Esophagus (tissue), 2 donors: ENCODE measurements at regions not wholly inside any gene's neighbourhood (a gene's known extent, or its start where the extent isn't known, plus 50 kb on each side); places are given as distances from the start of the nearest gene placed in this dataset.

Experiments
- H3K27ac ChIP-seq, 2 donors: one replicate each; pipeline ENCODE4 v1.5.1; 2013; ENCODE audit warnings: low read depth in 2 of 2, mild to moderate bottlenecking in 2 of 2, inconsistent platforms in 1 of 2, low read length in 1 of 2, moderate library complexity in 1 of 2
- H3K27me3 ChIP-seq, 2 donors: one replicate each; pipeline ENCODE4 v1.6.1; 2013; ENCODE audit warnings: low read length in 2 of 2, control low read depth in 1 of 2, mild to moderate bottlenecking in 1 of 2; ENCODE audit not compliant: insufficient read depth in 2 of 2, control insufficient read depth in 1 of 2
- H3K36me3 ChIP-seq, 2 donors: one replicate each; pipeline ENCODE4 v1.6.1; 2013; ENCODE audit warnings: low read length in 1 of 2; ENCODE audit not compliant: control insufficient read depth in 2 of 2, insufficient read depth in 2 of 2
- H3K4me1 ChIP-seq, 2 donors: one replicate each; pipeline ENCODE4 v1.6.1; 2013; ENCODE audit warnings: low read length in 1 of 2; ENCODE audit not compliant: control insufficient read depth in 2 of 2, insufficient read depth in 2 of 2
- H3K4me3 ChIP-seq, 2 donors: one replicate each; pipeline ENCODE4 v1.5.1; 2013; ENCODE audit warnings: low read length in 2 of 2, mild to moderate bottlenecking in 2 of 2, low read depth in 1 of 2, moderate library complexity in 1 of 2
- H3K9me3 ChIP-seq, 2 donors: one replicate each; pipeline ENCODE4 v1.6.1; 2013; ENCODE audit warnings: mild to moderate bottlenecking in 2 of 2, low read depth in 1 of 2, low read length in 1 of 2, moderate library complexity in 1 of 2; ENCODE audit not compliant: control insufficient read depth in 2 of 2, insufficient read depth in 1 of 2
- WGBS, 2 donors: extraction: QIAGEN DNeasy Blood & Tissue Kit; methylation state at CpG; one replicate each; pipeline ENCODE4 v1.1.7; 2013; 5-methylcytosine and 5-hydroxymethylcytosine counted together
- donor health status: healthy with polysubstance abuse.
- donor health status: Bipolar disorder and iron deficiency.

DNA sequence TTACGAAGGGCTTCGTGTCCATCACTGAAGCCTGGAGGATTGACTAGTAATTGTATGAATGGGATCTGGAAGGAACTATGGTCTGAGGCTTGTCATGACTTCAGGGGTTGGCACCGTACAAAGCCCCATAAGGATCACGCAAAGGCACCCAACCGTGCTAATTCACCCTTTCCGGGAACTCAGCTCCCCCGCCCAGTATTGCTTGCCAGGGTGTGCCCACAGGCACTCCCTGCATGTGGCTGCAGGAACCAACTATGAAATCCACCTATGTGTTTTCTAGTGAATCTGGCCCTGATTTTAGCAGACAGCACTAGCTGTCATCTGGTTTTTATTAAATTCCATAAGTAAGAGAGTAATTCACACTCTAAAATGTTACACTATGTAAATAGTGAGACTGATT is 139.2 kb downstream of the TM2D1 start:
- H3K36me3 ChIP-seq, result no peaks in the 10 kb centered on the region
- WGBS, 2 donors, result 44 to 66% methylated on average over 7 of the region's 7 CpGs
- H3K27ac ChIP-seq, result peak overlapping the region; percentile 66 to 92
- H3K9me3 ChIP-seq, result no peaks in the 10 kb centered on the region
- peaks cover 0 to 7% of the 10 kb centered on the region in 2 donors for H3K4me1 ChIP-seq
- no peaks in the 10 kb centered on the region for H3K27me3 ChIP-seq
- H3K4me3 ChIP-seq, result no peak overlapping the region

DNA sequence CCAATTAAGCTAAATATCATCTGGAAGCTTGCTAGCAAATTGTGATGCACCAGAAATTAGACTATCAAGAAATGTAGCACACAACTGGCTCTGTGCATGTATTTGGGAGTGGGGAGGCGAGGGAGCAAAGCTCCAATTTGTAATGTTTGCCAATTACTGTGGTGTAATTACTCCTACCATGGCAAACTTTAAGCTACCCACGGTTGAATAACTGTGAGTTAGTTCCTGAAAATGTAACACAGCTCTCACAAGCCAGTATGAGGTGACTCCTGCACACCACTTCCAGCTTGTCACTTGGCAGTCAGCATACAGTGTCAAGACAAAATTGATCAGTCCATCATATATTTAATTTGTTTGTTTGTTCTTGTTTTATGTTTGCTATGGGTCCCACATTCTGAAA is 141.2 kb downstream of the TM2D1 start:
- no peaks in the 10 kb centered on the region for H3K9me3 ChIP-seq
- no peak overlapping the region for H3K27ac ChIP-seq
- WGBS, 2 donors, result 60 to 70% methylated on average over 2 of the region's 2 CpGs
- no peaks in the 10 kb centered on the region for H3K36me3 ChIP-seq
- no peak overlapping the region for H3K4me3 ChIP-seq
- peaks cover 0 to 5% of the 10 kb centered on the region in 2 donors for H3K4me1 ChIP-seq
- H3K27me3 ChIP-seq, result no peaks in the 10 kb centered on the region

DNA sequence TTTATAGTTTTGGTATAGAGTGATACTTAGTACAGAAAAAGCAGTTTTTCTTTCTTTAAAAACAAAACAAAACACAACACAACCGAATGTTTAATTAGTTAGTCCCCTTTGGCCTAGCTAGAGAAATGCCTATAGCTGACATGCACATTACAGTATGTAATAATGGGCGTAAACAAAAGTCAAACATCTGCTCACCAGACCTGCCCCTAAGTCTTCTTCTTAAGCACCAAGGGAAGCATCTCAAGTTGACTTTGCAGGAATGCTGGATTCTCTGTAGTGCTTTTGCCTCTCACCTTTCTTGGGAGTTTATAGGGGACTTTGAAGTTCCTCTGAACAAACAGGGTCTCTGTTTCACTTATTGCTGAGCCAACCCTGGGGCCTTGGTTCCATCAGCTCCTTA is 143.7 kb downstream of the TM2D1 start:
- no peaks in the 10 kb centered on the region for H3K9me3 ChIP-seq
- WGBS, 2 donors, result 83 to 92% methylated on average over 2 of the region's 2 CpGs
- no peak overlapping the region for H3K27ac ChIP-seq
- no peaks in the 10 kb centered on the region for H3K36me3 ChIP-seq
- no peak overlapping the region for H3K4me3 ChIP-seq
- no peaks in the 10 kb centered on the region for H3K27me3 ChIP-seq
- peaks cover 0 to 2% of the 10 kb centered on the region in 2 donors for H3K4me1 ChIP-seq

DNA sequence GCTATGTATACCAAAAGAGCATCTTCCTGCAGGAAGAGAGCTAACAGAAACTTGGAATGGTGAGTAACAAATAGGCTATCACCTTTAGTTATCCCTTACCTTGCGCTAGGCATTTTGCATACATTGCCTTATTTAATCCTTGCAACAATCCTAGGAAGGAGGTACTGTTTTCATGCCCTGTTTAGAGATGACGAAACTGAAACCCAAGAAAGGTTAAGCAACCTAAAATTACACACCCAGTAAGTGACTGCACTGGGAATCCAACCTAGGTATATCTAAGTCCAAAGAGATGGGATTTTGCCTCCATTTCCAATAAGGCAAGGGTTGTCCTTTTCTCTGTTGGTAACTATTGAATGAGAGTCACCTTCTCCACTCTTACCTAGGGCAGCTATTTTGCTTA is 144.5 kb downstream of the TM2D1 start:
- Histone ChIP-seq H3K27ac (no peak overlapping the region), H3K36me3 (no peaks in the 10 kb centered on the region), H3K4me1 (peaks cover 0 to 2% of the 10 kb centered on the region in 2 donors), H3K27me3 (no peaks in the 10 kb centered on the region), H3K9me3 (no peaks in the 10 kb centered on the region), H3K4me3 (no peak overlapping the region)
- WGBS, 2 donors, result 83 to 84% methylated on average over 2 of the region's 2 CpGs

DNA sequence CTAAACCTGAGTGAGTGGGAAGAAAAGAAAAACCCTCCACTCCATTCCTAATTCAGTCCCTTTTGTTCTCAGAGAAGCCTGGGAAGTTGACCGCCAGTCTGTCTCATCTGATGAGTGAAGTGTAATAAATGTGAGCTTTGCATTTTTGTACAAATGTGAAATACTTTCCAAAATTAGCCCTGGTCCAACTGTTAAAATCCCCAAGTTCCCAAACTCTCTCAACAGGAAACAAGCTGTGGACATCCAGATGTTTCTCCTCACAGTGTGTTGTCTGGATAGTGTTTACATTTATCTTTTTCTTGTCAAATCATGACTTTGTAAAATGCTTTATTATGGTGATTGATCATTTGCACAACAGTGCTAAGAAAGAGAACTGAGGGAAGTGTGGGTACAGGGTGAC is 145.1 kb downstream of the TM2D1 start:
- H3K4me1 ChIP-seq, result peaks cover 0 to 2% of the 10 kb centered on the region in 2 donors

DNA sequence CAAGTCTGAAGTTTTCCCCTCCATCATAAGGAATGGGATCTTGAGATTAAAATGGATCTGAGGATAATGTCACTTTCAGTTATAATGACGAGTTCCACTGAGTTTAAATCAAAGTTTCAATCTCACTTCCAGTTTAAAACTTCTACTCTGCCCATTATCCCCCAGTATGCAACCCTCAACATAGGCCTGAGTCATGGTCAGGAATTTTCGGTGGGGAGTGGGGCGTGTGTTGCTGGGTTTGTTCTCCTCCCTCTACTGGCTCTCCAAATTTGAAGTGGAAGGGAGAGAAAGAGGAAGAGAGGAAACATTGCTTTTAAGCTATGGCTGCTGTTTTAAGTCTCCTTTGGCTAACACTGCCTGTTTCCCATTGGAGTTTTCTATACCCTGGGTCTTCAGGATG is 152.9 kb downstream of the TM2D1 start:
- Histone ChIP-seq H3K27ac (no peak overlapping the region), H3K36me3 (no peaks in the 10 kb centered on the region), H3K27me3 (no peaks in the 10 kb centered on the region), H3K4me3 (no peak overlapping the region), H3K4me1 (no peaks in the 10 kb centered on the region), H3K9me3 (no peaks in the 10 kb centered on the region)
- WGBS, 2 donors, result 82 to 85% methylated on average over 3 of the region's 3 CpGs

More for the DNA sequence above, 145.1 kb downstream of the TM2D1 start:
- WGBS, 2 donors, result 73 to 85% methylated on average over 1 of the region's 1 CpG
- H3K27me3 ChIP-seq, result no peaks in the 10 kb centered on the region
- H3K27ac ChIP-seq, result peak overlapping the region in 1 of 2 donors; percentile 49
- H3K36me3 ChIP-seq, result no peaks in the 10 kb centered on the region
- H3K9me3 ChIP-seq, result no peaks in the 10 kb centered on the region
- no peak overlapping the region for H3K4me3 ChIP-seq

DNA sequence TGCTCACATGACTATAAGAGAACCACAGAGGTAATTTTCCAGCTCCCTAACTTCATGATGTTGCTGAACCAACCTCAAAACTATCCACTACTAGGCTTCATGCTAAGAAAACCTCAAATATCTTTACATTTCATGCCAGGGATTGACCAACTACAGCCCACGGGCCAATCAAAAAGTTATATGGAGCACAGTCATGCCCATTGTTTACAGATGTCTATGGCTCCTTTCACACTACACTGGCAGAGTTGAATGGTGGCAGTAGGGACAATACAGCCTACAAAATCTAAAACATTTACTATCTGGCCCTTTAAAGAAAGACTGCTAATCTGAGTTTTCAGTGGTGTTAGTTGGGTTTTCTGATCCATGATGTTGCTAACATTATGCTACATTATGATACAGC is 154.8 kb downstream of the TM2D1 start:
- 73 to 74% methylated on average over 1 of the region's 1 CpG for WGBS, 2 donors

DNA sequence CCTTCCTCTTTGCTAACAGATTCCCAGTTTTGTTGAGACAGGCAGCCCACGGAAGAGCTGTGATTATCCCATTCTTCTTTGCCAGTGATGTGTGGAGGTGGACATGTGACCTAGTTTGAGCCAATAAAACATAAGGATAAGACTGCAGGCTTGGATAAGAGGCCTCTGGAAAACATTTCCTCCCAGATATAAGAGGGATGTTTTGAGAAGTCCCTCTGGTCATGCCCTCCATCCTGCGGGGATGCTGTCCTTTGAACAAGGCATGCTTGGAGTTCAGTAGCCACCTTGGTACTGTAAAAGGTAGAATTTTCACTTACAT is 155.7 kb downstream of the TM2D1 start:
- Histone ChIP-seq H3K4me3 (no peak overlapping the region), H3K36me3 (no peaks in the 10 kb centered on the region), H3K4me1 (no peaks in the 10 kb centered on the region), H3K27me3 (no peaks in the 10 kb centered on the region), H3K27ac (no peak overlapping the region), H3K9me3 (peaks cover 2 to 12% of the 10 kb centered on the region in 2 donors)
- 58 to 61% methylated on average over 2 of the region's 2 CpGs for WGBS, 2 donors

More for the DNA sequence above, 154.8 kb downstream of the TM2D1 start:
- no peak overlapping the region for H3K27ac ChIP-seq
- H3K9me3 ChIP-seq, result peaks cover 2 to 10% of the 10 kb centered on the region in 2 donors
- H3K36me3 ChIP-seq, result no peaks in the 10 kb centered on the region
- no peak overlapping the region for H3K4me3 ChIP-seq
- no peaks in the 10 kb centered on the region for H3K4me1 ChIP-seq
- H3K27me3 ChIP-seq, result no peaks in the 10 kb centered on the region

DNA sequence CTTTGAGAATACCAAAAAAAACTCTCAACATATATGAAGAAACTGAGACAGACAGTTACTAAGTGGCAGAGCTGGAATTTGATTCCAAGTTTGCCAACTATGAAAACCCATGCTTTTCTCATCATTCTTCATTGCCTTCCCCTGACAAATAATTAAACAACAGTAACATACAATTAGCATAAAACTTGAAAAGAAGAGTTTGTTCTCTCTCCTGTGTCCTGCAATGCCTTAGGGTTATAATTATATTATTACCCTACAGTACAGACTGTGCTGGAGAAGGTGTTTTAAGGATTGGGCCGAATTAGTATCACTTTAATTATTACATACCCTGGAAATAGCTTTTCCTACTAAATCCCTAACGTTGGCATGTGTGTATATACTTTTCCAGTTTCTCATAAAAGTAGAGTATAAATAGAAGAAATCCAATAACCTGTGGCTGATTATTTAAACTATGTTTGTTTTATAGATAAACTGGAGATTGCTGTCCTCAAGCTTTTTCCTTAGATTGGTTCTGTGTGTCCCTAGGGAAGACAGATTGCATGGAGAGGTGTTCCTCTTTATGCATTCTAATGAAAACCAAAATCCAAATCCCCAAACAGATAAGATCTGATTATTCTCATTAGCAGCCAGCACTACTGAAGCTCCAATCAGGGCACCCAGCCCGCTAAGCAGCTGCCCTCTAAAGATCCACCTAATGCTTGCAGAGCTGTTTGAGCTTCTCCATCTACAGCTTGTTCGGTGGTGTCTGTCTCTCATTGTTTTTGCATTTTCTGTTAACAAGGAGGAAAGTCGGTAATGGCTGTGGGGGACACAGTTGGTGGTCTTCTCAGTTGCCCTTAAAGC is 156.3 kb downstream of the TM2D1 start:
- Histone ChIP-seq H3K36me3 (no peaks in the 10 kb centered on the region), H3K9me3 (peaks cover 2 to 12% of the 10 kb centered on the region in 2 donors), H3K27me3 (no peaks in the 10 kb centered on the region), H3K4me1 (no peaks in the 10 kb centered on the region), H3K4me3 (no peak overlapping the region), H3K27ac (no peak overlapping the region)
- WGBS, 2 donors, result 54 to 59% methylated on average over 5 of the region's 5 CpGs

DNA sequence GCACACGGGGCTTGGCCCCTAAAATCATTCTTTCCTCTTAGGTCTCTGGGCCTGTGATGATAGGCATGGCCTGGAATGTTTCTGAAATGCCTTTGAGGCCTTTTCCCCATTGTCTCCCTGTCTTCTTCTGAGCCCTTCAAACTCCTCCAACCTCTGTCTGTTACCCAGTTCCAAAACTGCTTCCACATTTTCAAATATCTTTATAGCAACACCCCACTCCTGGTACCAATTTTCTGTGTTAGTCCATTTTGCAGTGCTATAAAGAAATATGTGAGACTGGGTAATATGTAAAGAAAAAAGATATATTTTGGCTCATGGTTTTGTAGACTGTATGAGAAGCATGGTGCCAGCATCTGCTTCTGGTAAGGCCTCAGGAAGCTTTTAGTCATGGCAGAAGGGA is 158.8 kb downstream of the TM2D1 start:
- 92 to 94% methylated on average over 1 of the region's 1 CpG for WGBS, 2 donors
- Histone ChIP-seq H3K9me3 (peaks cover 2 to 12% of the 10 kb centered on the region in 2 donors), H3K36me3 (no peaks in the 10 kb centered on the region), H3K4me3 (no peak overlapping the region), H3K4me1 (no peaks in the 10 kb centered on the region), H3K27me3 (no peaks in the 10 kb centered on the region), H3K27ac (no peak overlapping the region)
